OCI-LY7 (cell line): ENCODE measurements at regions not wholly inside any gene's neighbourhood (a gene's known extent, or its start where the extent isn't known, plus 50 kb on each side); places are given as distances from the start of the nearest gene placed in this dataset.

Source experiments
- CTCF ChIP-seq: fragments of 200-600 bp; sonication (generic); conservative IDR thresholded peaks from 2 replicates; pipeline ENCODE4 v1.5.1; 2014; ENCODE audit warnings: mild to moderate bottlenecking, antibody characterized with exemption, low read length, moderate library complexity, mixed read lengths
- EZH2phosphoT487 ChIP-seq: fragments of 200-600 bp; sonication (generic); IDR thresholded peaks from 2 replicates; pipeline ENCODE4 v1.6.1; 2018; ENCODE audit warnings: low read depth, borderline replicate concordance, mild to moderate bottlenecking, mixed run types, antibody characterized with exemption, low read length, moderate library complexity, mixed read lengths

DNA sequence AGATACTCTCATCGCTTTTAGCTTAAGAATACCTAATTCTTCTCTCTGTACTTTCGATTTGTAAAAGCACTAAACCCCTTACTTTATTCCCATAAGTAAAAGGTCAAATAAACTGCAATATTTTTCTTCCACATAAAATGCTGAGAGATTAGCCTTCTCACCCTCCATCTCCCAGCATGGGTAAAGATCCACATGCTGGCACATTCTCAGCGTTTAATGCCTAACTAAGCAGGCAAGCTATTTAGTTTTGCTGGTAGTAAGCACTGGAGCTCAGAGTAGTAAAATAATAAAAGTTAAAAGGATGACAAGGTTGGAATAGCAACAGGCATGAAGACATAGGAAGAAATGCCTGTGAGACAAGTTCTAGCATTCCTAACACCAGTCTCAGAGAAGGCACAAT lies 65.9 kb upstream of the NEBL start:
- TF ChIP-seq CTCF (no peak), EZH2phosphoT487 (no peak)
